ENCODE measurements at regions not wholly inside any gene's neighbourhood (a gene's known extent, or its start where the extent isn't known, plus 50 kb on each side); places are given as distances from the start of the nearest gene placed in this dataset.

DNA sequence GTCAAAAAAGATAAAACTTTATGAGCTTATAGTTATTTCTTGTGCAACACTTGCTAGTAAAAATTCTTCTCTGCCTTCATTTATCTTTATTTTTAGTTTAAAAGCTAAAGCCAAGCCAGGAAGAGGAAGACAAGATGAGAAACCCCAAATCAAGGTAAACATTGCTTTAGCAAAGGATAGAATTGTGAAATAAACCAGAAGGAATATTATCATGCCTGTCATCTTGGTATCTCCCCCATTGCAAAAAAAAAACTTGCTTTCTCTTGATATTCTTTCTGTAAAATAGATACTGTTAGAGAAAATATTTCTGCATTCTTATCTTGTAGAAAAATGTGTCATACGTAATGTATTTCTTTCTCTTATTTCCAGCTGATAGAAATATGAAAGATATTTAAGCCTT lies 432.8 kb downstream of the GJA1 start:
- no peaks in the 10 kb centered on the region for H3K36me3 ChIP-seq (ENCODE audit: control insufficient read depth in 2 of 2, insufficient read depth in 2 of 2, low read length in 1 of 2)
- 91 to 94% methylated on average over 1 of the region's 1 CpG for WGBS, 2 donors

DNA sequence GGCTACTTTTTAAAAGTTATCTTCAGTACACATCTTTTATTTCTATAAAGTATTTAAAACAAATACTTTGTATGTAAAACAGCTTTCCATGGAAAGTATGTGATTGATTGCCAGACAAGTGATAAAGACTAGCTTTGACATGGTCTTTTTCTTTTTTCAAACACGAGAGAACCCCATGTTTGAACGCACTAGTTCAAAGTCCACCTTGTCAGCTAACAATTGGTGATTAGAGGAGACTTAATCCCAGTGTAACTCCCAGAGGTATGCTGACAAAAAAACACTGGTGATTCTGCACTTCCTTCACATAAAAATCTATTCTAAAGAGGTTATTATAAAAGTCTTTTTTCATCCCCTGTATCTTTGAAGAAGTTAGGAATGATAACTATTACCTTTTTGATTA lies 438.1 kb downstream of the GJA1 start:
- H3K4me3 ChIP-seq (ENCODE audit: low read depth in 1 of 2, low read length in 2 of 2), result no peak overlapping the region
- no peaks in the 10 kb centered on the region for H3K9me3 ChIP-seq (ENCODE audit: control insufficient read depth in 2 of 2, insufficient read depth in 1 of 2, low read depth in 1 of 2, low read length in 1 of 2)
- no peaks in the 10 kb centered on the region for H3K27me3 ChIP-seq (ENCODE audit: control insufficient read depth in 1 of 2, insufficient read depth in 2 of 2, low read length in 2 of 2)
- no peak overlapping the region for H3K27ac ChIP-seq (ENCODE audit: low read depth in 2 of 2, low read length in 1 of 2)
- WGBS, 2 donors, result 29 to 43% methylated on average over 2 of the region's 2 CpGs
- no peaks in the 10 kb centered on the region for H3K36me3 ChIP-seq (ENCODE audit: control insufficient read depth in 2 of 2, insufficient read depth in 2 of 2, low read length in 1 of 2)
- H3K4me1 ChIP-seq (ENCODE audit: control insufficient read depth in 2 of 2, insufficient read depth in 2 of 2, low read length in 1 of 2), result no peaks in the 10 kb centered on the region

More for the DNA sequence above, 432.8 kb downstream of the GJA1 start:
- Histone ChIP-seq H3K4me3 (ENCODE audit: low read depth in 1 of 2, low read length in 2 of 2) (no peak overlapping the region), H3K4me1 (ENCODE audit: control insufficient read depth in 2 of 2, insufficient read depth in 2 of 2, low read length in 1 of 2) (no peaks in the 10 kb centered on the region), H3K27me3 (ENCODE audit: control insufficient read depth in 1 of 2, insufficient read depth in 2 of 2, low read length in 2 of 2) (no peaks in the 10 kb centered on the region), H3K9me3 (ENCODE audit: control insufficient read depth in 2 of 2, insufficient read depth in 1 of 2, low read depth in 1 of 2, low read length in 1 of 2) (no peaks in the 10 kb centered on the region), H3K27ac (ENCODE audit: low read depth in 2 of 2, low read length in 1 of 2) (no peak overlapping the region)

DNA sequence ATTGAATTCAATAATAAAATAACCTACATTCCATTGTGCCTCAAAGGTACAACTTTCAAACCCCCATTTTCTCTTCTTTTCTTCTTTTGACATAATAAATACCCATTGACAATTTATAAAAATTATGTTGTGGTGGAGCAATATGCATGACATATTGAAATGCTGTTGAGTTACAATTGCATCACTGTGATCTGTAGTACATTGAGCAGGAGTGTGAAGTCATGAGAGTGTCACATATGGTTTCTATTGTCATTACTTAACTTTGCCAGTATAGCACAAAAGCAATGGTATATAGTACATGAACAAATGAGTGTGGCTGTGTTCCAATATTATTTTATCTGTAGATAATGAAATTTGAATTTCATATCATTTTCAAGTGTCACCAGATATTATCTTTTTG lies 441.3 kb downstream of the GJA1 start:
- Histone ChIP-seq H3K27me3 (ENCODE audit: control insufficient read depth in 1 of 2, insufficient read depth in 2 of 2, low read length in 2 of 2) (no peaks in the 10 kb centered on the region), H3K4me3 (ENCODE audit: low read depth in 1 of 2, low read length in 2 of 2) (no peak overlapping the region)

DNA sequence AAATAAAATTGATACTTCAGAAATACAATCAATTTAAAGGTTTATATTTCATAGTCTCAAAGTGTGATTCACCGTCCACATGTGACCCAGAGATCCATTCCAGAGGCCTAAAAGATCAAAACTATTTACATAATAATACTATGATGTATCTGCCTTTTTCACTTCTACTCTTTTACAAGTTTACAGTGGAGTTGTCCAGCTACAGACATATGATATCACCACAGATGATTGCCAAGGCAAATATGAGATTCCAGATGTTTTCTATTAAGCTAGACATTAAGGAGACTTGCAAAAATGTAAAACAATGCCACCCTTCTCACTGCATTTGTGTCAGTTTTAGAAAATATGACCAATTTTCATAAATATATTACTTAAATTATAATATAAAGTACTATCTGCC lies 443.7 kb downstream of the GJA1 start:
- 49 to 78% methylated on average over 1 of the region's 1 CpG for WGBS, 2 donors
- Histone ChIP-seq H3K4me1 (ENCODE audit: control insufficient read depth in 2 of 2, insufficient read depth in 2 of 2, low read length in 1 of 2) (no peaks in the 10 kb centered on the region), H3K36me3 (ENCODE audit: control insufficient read depth in 2 of 2, insufficient read depth in 2 of 2, low read length in 1 of 2) (no peaks in the 10 kb centered on the region), H3K9me3 (ENCODE audit: control insufficient read depth in 2 of 2, insufficient read depth in 1 of 2, low read depth in 1 of 2, low read length in 1 of 2) (no peaks in the 10 kb centered on the region), H3K27me3 (ENCODE audit: control insufficient read depth in 1 of 2, insufficient read depth in 2 of 2, low read length in 2 of 2) (no peaks in the 10 kb centered on the region), H3K4me3 (ENCODE audit: low read depth in 1 of 2, low read length in 2 of 2) (no peak overlapping the region), H3K27ac (ENCODE audit: low read depth in 2 of 2, low read length in 1 of 2) (no peak overlapping the region)

More for the DNA sequence above, 441.3 kb downstream of the GJA1 start:
- Histone ChIP-seq H3K36me3 (ENCODE audit: control insufficient read depth in 2 of 2, insufficient read depth in 2 of 2, low read length in 1 of 2) (no peaks in the 10 kb centered on the region), H3K27ac (ENCODE audit: low read depth in 2 of 2, low read length in 1 of 2) (no peak overlapping the region), H3K9me3 (ENCODE audit: control insufficient read depth in 2 of 2, insufficient read depth in 1 of 2, low read depth in 1 of 2, low read length in 1 of 2) (no peaks in the 10 kb centered on the region), H3K4me1 (ENCODE audit: control insufficient read depth in 2 of 2, insufficient read depth in 2 of 2, low read length in 1 of 2) (no peaks in the 10 kb centered on the region)

DNA sequence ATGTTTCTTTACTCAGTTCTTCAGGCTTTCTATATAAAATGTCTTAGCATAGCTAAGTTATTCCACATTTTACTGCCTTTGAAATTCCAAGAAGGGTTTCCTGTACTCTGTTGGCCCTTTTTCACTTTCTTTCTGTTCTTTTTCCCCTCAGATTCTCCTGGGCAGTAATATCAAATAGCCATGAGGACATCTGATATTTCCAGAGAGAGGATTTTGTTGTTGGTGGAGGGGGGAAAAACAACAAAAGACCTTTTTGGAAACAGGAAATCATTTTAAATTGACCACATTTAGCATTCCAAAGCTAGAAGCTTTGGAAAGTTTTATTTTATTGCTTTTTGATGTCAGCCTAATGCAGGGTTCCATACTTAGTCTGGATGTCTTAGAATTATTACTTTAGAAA lies 445.4 kb downstream of the GJA1 start:
- Histone ChIP-seq H3K36me3 (ENCODE audit: control insufficient read depth in 2 of 2, insufficient read depth in 2 of 2, low read length in 1 of 2) (no peaks in the 10 kb centered on the region), H3K27me3 (ENCODE audit: control insufficient read depth in 1 of 2, insufficient read depth in 2 of 2, low read length in 2 of 2) (no peaks in the 10 kb centered on the region), H3K4me3 (ENCODE audit: low read depth in 1 of 2, low read length in 2 of 2) (no peak overlapping the region), H3K9me3 (ENCODE audit: control insufficient read depth in 2 of 2, insufficient read depth in 1 of 2, low read depth in 1 of 2, low read length in 1 of 2) (no peaks in the 10 kb centered on the region), H3K4me1 (ENCODE audit: control insufficient read depth in 2 of 2, insufficient read depth in 2 of 2, low read length in 1 of 2) (no peaks in the 10 kb centered on the region), H3K27ac (ENCODE audit: low read depth in 2 of 2, low read length in 1 of 2) (no peak overlapping the region)

DNA sequence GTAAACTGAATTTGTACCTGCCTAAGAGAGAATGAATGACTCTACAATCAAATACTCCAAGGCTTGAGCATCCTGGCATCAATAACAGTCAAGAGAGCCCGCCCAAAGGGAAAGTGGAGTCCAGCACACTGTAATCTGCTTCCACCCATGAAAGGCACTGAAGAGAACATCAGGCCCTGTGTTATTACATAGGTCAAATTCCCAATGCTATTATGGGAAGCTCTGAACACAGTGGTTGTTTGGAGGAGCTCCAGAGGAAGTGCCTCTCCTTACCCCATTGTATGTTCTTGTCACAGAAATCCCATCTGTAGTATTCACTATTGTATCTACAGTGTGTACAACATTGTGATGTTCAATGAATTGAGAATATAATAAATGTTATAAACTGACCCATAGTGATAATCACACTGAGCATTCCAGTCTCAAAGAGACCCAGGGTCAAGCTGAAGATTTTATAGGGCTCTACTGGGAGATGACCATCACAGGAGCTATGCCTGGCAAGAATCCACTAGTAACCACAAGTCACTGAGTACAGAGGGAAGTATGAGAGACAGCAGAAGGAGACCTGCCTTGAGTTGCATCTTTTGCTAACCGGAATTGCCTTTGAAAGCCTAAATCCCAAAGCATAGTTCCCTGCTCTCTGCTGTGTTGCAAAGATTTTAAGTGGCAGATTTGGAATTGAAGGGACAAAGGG lies 446.7 kb downstream of the GJA1 start:
- 82 to 89% methylated on average over 2 of the region's 2 CpGs for WGBS, 2 donors
- no peaks in the 10 kb centered on the region for H3K9me3 ChIP-seq (ENCODE audit: control insufficient read depth in 2 of 2, insufficient read depth in 1 of 2, low read depth in 1 of 2, low read length in 1 of 2)
- H3K4me1 ChIP-seq (ENCODE audit: control insufficient read depth in 2 of 2, insufficient read depth in 2 of 2, low read length in 1 of 2), result no peaks in the 10 kb centered on the region
- H3K36me3 ChIP-seq (ENCODE audit: control insufficient read depth in 2 of 2, insufficient read depth in 2 of 2, low read length in 1 of 2), result no peaks in the 10 kb centered on the region
- no peaks in the 10 kb centered on the region for H3K27me3 ChIP-seq (ENCODE audit: control insufficient read depth in 1 of 2, insufficient read depth in 2 of 2, low read length in 2 of 2)
- no peak overlapping the region for H3K27ac ChIP-seq (ENCODE audit: low read depth in 2 of 2, low read length in 1 of 2)
- no peak overlapping the region for H3K4me3 ChIP-seq (ENCODE audit: low read depth in 1 of 2, low read length in 2 of 2)

DNA sequence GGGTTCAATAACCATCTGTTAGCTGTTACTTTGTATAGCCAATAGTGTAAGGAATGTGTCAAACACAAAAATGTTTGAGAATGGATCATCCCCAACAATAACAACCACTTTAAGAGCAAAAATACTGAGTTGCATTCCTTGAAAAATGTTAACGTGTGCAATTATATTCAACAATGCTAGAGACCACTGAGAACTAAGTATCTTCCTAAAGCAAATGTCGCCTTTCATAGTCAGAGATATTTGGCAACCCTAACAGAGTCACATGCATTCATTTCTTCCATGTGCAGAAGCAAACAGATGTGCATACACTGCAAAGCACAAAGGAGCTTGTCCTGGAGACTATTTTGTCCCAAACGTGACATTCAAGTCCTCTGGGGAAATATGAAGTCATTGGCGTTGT lies 448.6 kb downstream of the GJA1 start:
- Histone ChIP-seq H3K36me3 (ENCODE audit: control insufficient read depth in 2 of 2, insufficient read depth in 2 of 2, low read length in 1 of 2) (no peaks in the 10 kb centered on the region), H3K27ac (ENCODE audit: low read depth in 2 of 2, low read length in 1 of 2) (no peak overlapping the region)

DNA sequence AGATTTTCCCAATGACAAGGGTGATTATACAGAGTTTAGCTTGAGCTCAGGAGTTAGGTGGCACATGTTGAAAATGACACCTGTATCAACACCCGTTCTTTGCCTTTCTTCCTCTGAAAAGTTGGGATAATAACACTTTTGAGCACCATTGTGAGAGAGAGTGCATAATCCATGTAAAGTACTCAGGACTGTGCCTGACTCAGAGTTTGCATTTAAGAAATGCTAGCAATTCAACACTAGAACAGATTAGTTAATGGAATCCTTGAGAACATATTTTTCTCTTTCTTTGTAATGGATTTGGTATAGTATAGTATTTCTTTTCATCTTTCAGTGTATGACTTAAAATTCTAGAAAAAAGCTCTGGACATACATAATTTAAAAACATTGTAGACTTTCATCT lies 449.2 kb downstream of the GJA1 start:
- no peaks in the 10 kb centered on the region for H3K27me3 ChIP-seq (ENCODE audit: control insufficient read depth in 1 of 2, insufficient read depth in 2 of 2, low read length in 2 of 2)
- H3K36me3 ChIP-seq (ENCODE audit: control insufficient read depth in 2 of 2, insufficient read depth in 2 of 2, low read length in 1 of 2), result no peaks in the 10 kb centered on the region
- H3K9me3 ChIP-seq (ENCODE audit: control insufficient read depth in 2 of 2, insufficient read depth in 1 of 2, low read depth in 1 of 2, low read length in 1 of 2), result no peaks in the 10 kb centered on the region
- no peak overlapping the region for H3K4me3 ChIP-seq (ENCODE audit: low read depth in 1 of 2, low read length in 2 of 2)
- H3K27ac ChIP-seq (ENCODE audit: low read depth in 2 of 2, low read length in 1 of 2), result no peak overlapping the region
- H3K4me1 ChIP-seq (ENCODE audit: control insufficient read depth in 2 of 2, insufficient read depth in 2 of 2, low read length in 1 of 2), result no peaks in the 10 kb centered on the region
- 79 to 81% methylated on average over 1 of the region's 1 CpG for WGBS, 2 donors

More for the DNA sequence above, 448.6 kb downstream of the GJA1 start:
- WGBS, 2 donors, result 79% methylated on average over 4 of the region's 4 CpGs
- H3K4me3 ChIP-seq (ENCODE audit: low read depth in 1 of 2, low read length in 2 of 2), result no peak overlapping the region
- no peaks in the 10 kb centered on the region for H3K4me1 ChIP-seq (ENCODE audit: control insufficient read depth in 2 of 2, insufficient read depth in 2 of 2, low read length in 1 of 2)
- H3K27me3 ChIP-seq (ENCODE audit: control insufficient read depth in 1 of 2, insufficient read depth in 2 of 2, low read length in 2 of 2), result no peaks in the 10 kb centered on the region
- no peaks in the 10 kb centered on the region for H3K9me3 ChIP-seq (ENCODE audit: control insufficient read depth in 2 of 2, insufficient read depth in 1 of 2, low read depth in 1 of 2, low read length in 1 of 2)

DNA sequence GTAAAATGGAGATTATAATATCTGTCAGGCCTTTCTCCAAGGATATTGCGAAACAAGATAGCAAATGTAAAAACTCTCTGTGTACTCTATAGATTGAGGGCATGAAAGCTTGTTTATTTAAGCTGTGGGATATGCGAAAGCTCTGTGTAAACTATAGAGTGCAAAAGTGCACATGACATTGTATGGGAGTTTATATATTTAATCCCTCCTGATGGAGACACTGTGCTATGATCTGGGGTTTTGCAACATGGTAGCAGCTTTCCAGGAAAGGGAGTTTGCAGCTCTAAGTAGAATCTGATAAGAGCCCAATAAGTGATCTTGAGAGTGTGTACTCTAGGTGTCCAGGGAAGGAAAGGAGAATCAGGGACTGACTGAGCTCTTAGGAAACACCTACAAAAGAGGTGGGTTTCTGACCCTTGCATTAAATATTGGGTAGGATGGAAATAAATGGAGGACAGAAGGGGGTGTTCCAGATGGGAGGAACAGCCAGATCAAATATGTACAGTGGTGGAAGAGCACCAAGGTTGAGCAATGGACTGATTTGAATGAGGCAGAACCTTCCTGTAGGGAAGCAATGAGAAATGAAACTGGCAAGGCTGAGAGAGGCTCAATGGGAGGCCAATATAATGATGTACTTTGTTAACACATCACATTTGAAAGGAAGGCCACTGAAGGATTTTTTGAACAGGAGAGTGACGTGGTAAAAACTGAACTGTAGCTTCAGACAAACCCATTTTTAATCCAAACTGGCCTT lies 450.1 kb downstream of the GJA1 start:
- H3K9me3 ChIP-seq (ENCODE audit: control insufficient read depth in 2 of 2, insufficient read depth in 1 of 2, low read depth in 1 of 2, low read length in 1 of 2), result no peaks in the 10 kb centered on the region
- H3K4me1 ChIP-seq (ENCODE audit: control insufficient read depth in 2 of 2, insufficient read depth in 2 of 2, low read length in 1 of 2), result no peaks in the 10 kb centered on the region
- H3K4me3 ChIP-seq (ENCODE audit: low read depth in 1 of 2, low read length in 2 of 2), result no peak overlapping the region
- no peak overlapping the region for H3K27ac ChIP-seq (ENCODE audit: low read depth in 2 of 2, low read length in 1 of 2)
- no peaks in the 10 kb centered on the region for H3K27me3 ChIP-seq (ENCODE audit: control insufficient read depth in 1 of 2, insufficient read depth in 2 of 2, low read length in 2 of 2)
- H3K36me3 ChIP-seq (ENCODE audit: control insufficient read depth in 2 of 2, insufficient read depth in 2 of 2, low read length in 1 of 2), result no peaks in the 10 kb centered on the region
- 57 to 66% methylated on average over 3 of the region's 3 CpGs for WGBS, 2 donors

Data from esophagus (tissue), 2 donors.